ENCODE measurements at regions not wholly inside any gene's neighbourhood (a gene's known extent, or its start where the extent isn't known, plus 50 kb on each side); places are given as distances from the start of the nearest gene placed in this dataset.

- no peak for DNase-seq
Observed at GRCh38 chr4:36719425-36719824, 438.0 kb downstream of the DTHD1 start.

- DNase-seq: no peak
Observed at GRCh38 chr4:36722986-36723385, 441.6 kb downstream of the DTHD1 start.

GRCh38 chr4:36734334-36734733, 452.9 kb downstream of the DTHD1 start:
- no peak for DNase-seq

- no peak for DNase-seq
Observed at GRCh38 chr4:36737691-36738090, 456.3 kb downstream of the DTHD1 start.

- DNase-seq: no peak
Observed at GRCh38 chr4:36740796-36741310, 459.4 kb downstream of the DTHD1 start.

GRCh38 chr4:36747277-36748129, 466.1 kb downstream of the DTHD1 start:
- DNase-seq: no peak

- no peak for DNase-seq
Observed at GRCh38 chr4:36753048-36753447, 471.6 kb downstream of the DTHD1 start.

GRCh38 chr4:36757580-36758311, 476.3 kb downstream of the DTHD1 start:
- DNase-seq: no peak

GRCh38 chr4:36758312-36759178, 477.1 kb downstream of the DTHD1 start:
- DNase-seq: no peak

- no peak for DNase-seq
Observed at GRCh38 chr4:36761607-36762006, 480.2 kb downstream of the DTHD1 start.

GRCh38 chr4:36763814-36764213, 480.7 kb upstream of the NWD2 start:
- DNase-seq: no peak

GRCh38 chr4:36767596-36767995, 476.9 kb upstream of the NWD2 start:
- no peak for DNase-seq

- no peak for DNase-seq
Observed at GRCh38 chr4:36771411-36772153, 473.0 kb upstream of the NWD2 start.

- no peak for DNase-seq
Observed at GRCh38 chr4:36772154-36772516, 472.4 kb upstream of the NWD2 start.

GRCh38 chr4:36773467-36773866, 471.1 kb upstream of the NWD2 start:
- DNase-seq: no peak

GRCh38 chr4:36775544-36775943, 469.0 kb upstream of the NWD2 start:
- no peak for DNase-seq

GRCh38 chr4:36779601-36780000, 464.9 kb upstream of the NWD2 start:
- no peak for DNase-seq

- no peak for DNase-seq
Observed at GRCh38 chr4:36785973-36786372, 458.6 kb upstream of the NWD2 start.

- peak; percentile 11 for DNase-seq
Observed at GRCh38 chr4:36786519-36786918, 458.0 kb upstream of the NWD2 start.

GRCh38 chr4:36794716-36795115, 449.8 kb upstream of the NWD2 start:
- no peak for DNase-seq

GRCh38 chr4:36812149-36812548, 432.4 kb upstream of the NWD2 start:
- no peak for DNase-seq

- no peak for DNase-seq
Observed at GRCh38 chr4:36815536-36815935, 429.0 kb upstream of the NWD2 start.

Data from tongue (tissue), 1 donor.